MCF 10A (cell line): ENCODE measurements at regions not wholly inside any gene's neighbourhood (a gene's known extent, or its start where the extent isn't known, plus 50 kb on each side); places are given as distances from the start of the nearest gene placed in this dataset.

Source experiments
- BruUV-seq: library from RNA; stranded (reverse); fragments of 400-500 nt; replicated peaks from 2 replicates; lab custom pipeline; 2021; lab: Mats Ljungman, UMichigan
- CTCF ChIA-PET: fragments of 300-600 bp; sonication (Branson Sonifier 250); formaldehyde crosslinking; extraction: SDS; loops from one replicate; lab custom pipeline; 2021; ENCODE audit warnings: antibody characterized with exemption, inconsistent platforms; lab: Yijun Ruan, JAX
- POLR2A ChIA-PET: fragments of 300-600, 350-650 bp; sonication (Branson Sonifier 250); formaldehyde crosslinking; extraction: SDS; loops from one replicate; lab custom pipeline; 2020; ENCODE audit warnings: antibody characterized with exemption, inconsistent platforms; lab: Yijun Ruan, JAX
- DNase-seq: peaks from one replicate; pipeline ENCODE4 v3.0.0-alpha.2; 2018; ENCODE audit not compliant: unreplicated experiment
- H3K27ac Mint-ChIP-seq: one replicate; pipeline ENCODE4 v1.8.0; 2022; ENCODE audit warnings: mild to moderate bottlenecking, low read depth, mixed read lengths; ENCODE audit not compliant: unreplicated experiment
- H3K27me3 Mint-ChIP-seq: one replicate; pipeline ENCODE4 v1.8.0; 2022; ENCODE audit warnings: mixed read lengths; ENCODE audit not compliant: insufficient read depth, unreplicated experiment
- H3K36me3 Mint-ChIP-seq: one replicate; pipeline ENCODE4 v1.8.0; 2022; ENCODE audit warnings: mild to moderate bottlenecking, moderate library complexity, mixed read lengths; ENCODE audit not compliant: insufficient read depth, unreplicated experiment
- H3K4me1 Mint-ChIP-seq: one replicate; pipeline ENCODE4 v1.8.0; 2022; ENCODE audit warnings: mixed read lengths; ENCODE audit not compliant: insufficient read depth, unreplicated experiment
- H3K4me3 Mint-ChIP-seq: one replicate; pipeline ENCODE4 v1.8.0; 2022; ENCODE audit warnings: mild to moderate bottlenecking, moderate library complexity, mixed read lengths; ENCODE audit not compliant: unreplicated experiment
- H3K9me3 Mint-ChIP-seq: one replicate; pipeline ENCODE4 v1.8.0; 2022; ENCODE audit warnings: mixed read lengths; ENCODE audit not compliant: unreplicated experiment
- CTCF ChIP-seq: fragments of 200-600 bp; IDR thresholded peaks from one replicate; pipeline ENCODE4 v1.8.0; 2022; ENCODE audit warnings: antibody characterized with exemption, mild to moderate bottlenecking; ENCODE audit not compliant: unreplicated experiment
- intact Hi-C: fragments of 100-400 bp; cut with micrococcal nuclease; formaldehyde crosslinking; loops from 2 replicates; pipeline ENCODE4 v1.14.1; 2022

GRCh38 chr3:24734019-24734418, 239.4 kb upstream of the THRB start:
- peaks cover 11% of the 10 kb centered on the region for H3K4me1 Mint-ChIP-seq
- H3K27ac Mint-ChIP-seq = no peak overlapping the region
- no peaks in the 10 kb centered on the region for H3K36me3 Mint-ChIP-seq
- H3K27me3 Mint-ChIP-seq = no peaks in the 10 kb centered on the region
- TF ChIP-seq CTCF = no peak
- intact Hi-C loops = no loop called here
- POLR2A ChIA-PET = no interaction called here
- H3K9me3 Mint-ChIP-seq = no peaks in the 10 kb centered on the region
- H3K4me3 Mint-ChIP-seq = no peak overlapping the region
- CTCF ChIA-PET = interaction anchor here (0.7 to 1.6 kb wide), 3 partner anchors 11 to 861 kb away, joined by 3 to 4 read pairs (median 3); no protein-coding TSS in a partner anchor
- no peak for DNase-seq
- no TSS peak for BruUV-seq

- H3K4me1 Mint-ChIP-seq = no peaks in the 10 kb centered on the region
- H3K27ac Mint-ChIP-seq = no peak overlapping the region
- H3K36me3 Mint-ChIP-seq = no peaks in the 10 kb centered on the region
- ChIA-PET CTCF (interaction anchor here (1.0 kb wide), 1 partner anchor 11 kb away, joined by 3 read pairs; no protein-coding TSS in a partner anchor), POLR2A (no interaction called here)
- H3K9me3 Mint-ChIP-seq = no peaks in the 10 kb centered on the region
- intact Hi-C loops = no loop called here
- no peak overlapping the region for H3K4me3 Mint-ChIP-seq
- BruUV-seq = no TSS peak
- TF ChIP-seq CTCF = no peak
- no peak for DNase-seq
- no peaks in the 10 kb centered on the region for H3K27me3 Mint-ChIP-seq
Measured at GRCh38 chr3:24736701-24737100, 242.1 kb upstream of the THRB start.

- CTCF ChIA-PET = interaction anchor here (1.6 kb wide), 1 partner anchor 10 kb away, joined by 7 read pairs; no protein-coding TSS in a partner anchor
- no peak for DNase-seq
- intact Hi-C loops = no loop called here
- H3K36me3 Mint-ChIP-seq = no peaks in the 10 kb centered on the region
- POLR2A ChIA-PET = interaction anchor here (0.7 to 2.4 kb wide), 3 partner anchors 11 to 240 kb away, joined by 3 to 8 read pairs (median 3); no protein-coding TSS in a partner anchor
- H3K4me3 Mint-ChIP-seq = no peak overlapping the region
- no peaks in the 10 kb centered on the region for H3K27me3 Mint-ChIP-seq
- no peaks in the 10 kb centered on the region for H3K9me3 Mint-ChIP-seq
- no peaks in the 10 kb centered on the region for H3K4me1 Mint-ChIP-seq
- H3K27ac Mint-ChIP-seq = no peak overlapping the region
- no peak for TF ChIP-seq CTCF
- BruUV-seq = no TSS peak
Measured at GRCh38 chr3:24740326-24740725, 245.7 kb upstream of the THRB start.

- H3K36me3 Mint-ChIP-seq = no peaks in the 10 kb centered on the region
- BruUV-seq = no TSS peak
- ChIA-PET CTCF (interaction anchor here (1.0 to 1.6 kb wide), 2 partner anchors 11 to 31 kb away, joined by 3 to 7 read pairs; no protein-coding TSS in a partner anchor), POLR2A (interaction anchor here (2.4 kb wide), 1 partner anchor 12 kb away, joined by 8 read pairs; no protein-coding TSS in a partner anchor)
- TF ChIP-seq CTCF = no peak
- intact Hi-C loops = no loop called here
- no peaks in the 10 kb centered on the region for H3K4me1 Mint-ChIP-seq
- H3K27ac Mint-ChIP-seq = no peak overlapping the region
- H3K4me3 Mint-ChIP-seq = no peak overlapping the region
- no peak for DNase-seq
- no peaks in the 10 kb centered on the region for H3K9me3 Mint-ChIP-seq
- no peaks in the 10 kb centered on the region for H3K27me3 Mint-ChIP-seq
Measured at GRCh38 chr3:24741506-24741905, 246.9 kb upstream of the THRB start.
